HL-60 (cell line): ENCODE measurements at regions not wholly inside any gene's neighbourhood (a gene's known extent, or its start where the extent isn't known, plus 50 kb on each side); places are given as distances from the start of the nearest gene placed in this dataset.

ENCODE experiments used
- DNase-seq, 2 experiments: peaks; one replicate each; pipeline ENCODE4 v3.0.0-alpha.2; 2010 to 2020; ENCODE audit warnings: low read depth in 1 of 2, low spot score in 1 of 2
- H3K27ac ChIP-seq: fragments of 250-450 bp; sonication (Bioruptor Pico); replicated peaks from 2 replicates; pipeline ENCODE4 v1.5.1; 2020; ENCODE audit warnings: mild to moderate bottlenecking, moderate library complexity
- H3K27me3 ChIP-seq: fragments of 250-450 bp; sonication (Bioruptor Pico); 2 replicates; pipeline ENCODE4 v1.5.1; 2021; ENCODE audit warnings: mild to moderate bottlenecking, moderate library complexity; ENCODE audit not compliant: insufficient read depth, poor library complexity, severe bottlenecking
- H3K4me3 ChIP-seq: replicated peaks from 2 replicates; pipeline ENCODE4 v1.5.1; 2011; ENCODE audit warnings: mild to moderate bottlenecking, control low read depth, low read length; ENCODE audit not compliant: insufficient read depth
- CTCF ChIP-seq: IDR thresholded peaks from one replicate; pipeline ENCODE4 v1.5.1; 2011; ENCODE audit warnings: low read length, control low read depth, inconsistent platforms; ENCODE audit not compliant: insufficient read depth
- GABPA ChIP-seq: IDR thresholded peaks from 2 replicates; pipeline ENCODE4 v1.6.1; 2012; ENCODE audit warnings: low read depth
- POLR2AphosphoS5 ChIP-seq: IDR thresholded peaks from 2 replicates; pipeline ENCODE4 v1.6.1; 2012; ENCODE audit warnings: low read depth
- REST ChIP-seq: IDR thresholded peaks from 2 replicates; pipeline ENCODE4 v1.6.1; 2012; ENCODE audit warnings: low read depth; ENCODE audit not compliant: insufficient replicate concordance
- SPI1 ChIP-seq: IDR thresholded peaks from 2 replicates; pipeline ENCODE4 v1.6.1; 2012; ENCODE audit warnings: low read depth, mild to moderate bottlenecking, borderline replicate concordance

- Histone ChIP-seq H3K27me3 (no peaks in the 10 kb centered on the region), H3K27ac (no peak overlapping the region), H3K4me3 (no peak overlapping the region)
- TF ChIP-seq POLR2AphosphoS5 (no peak), GABPA (no peak), SPI1 (no peak), REST (no peak), CTCF (no peak)
- DNase-seq = no peak
These were observed 184.7 kb downstream of the TJP1 start for GRCh38 chr15:29637555-29637954.

- no peak for DNase-seq
- TF ChIP-seq POLR2AphosphoS5 = no peak
- no peak for TF ChIP-seq REST
- TF ChIP-seq SPI1 = no peak
- no peak for TF ChIP-seq CTCF
- TF ChIP-seq GABPA = no peak
- Histone ChIP-seq H3K27me3 (no peaks in the 10 kb centered on the region), H3K4me3 (no peak overlapping the region), H3K27ac (no peak overlapping the region)
These were observed 185.3 kb downstream of the TJP1 start for GRCh38 chr15:29636921-29637320.

GRCh38 chr15:29636140-29636539, 186.1 kb downstream of the TJP1 start:
- Histone ChIP-seq H3K27me3 (no peaks in the 10 kb centered on the region), H3K4me3 (no peak overlapping the region), H3K27ac (no peak overlapping the region)
- no peak for DNase-seq
- TF ChIP-seq SPI1 = no peak
- TF ChIP-seq CTCF = no peak
- TF ChIP-seq REST = no peak
- TF ChIP-seq POLR2AphosphoS5 = no peak
- no peak for TF ChIP-seq GABPA
